Aorta (tissue), 5 donors: ENCODE measurements at regions not wholly inside any gene's neighbourhood (a gene's known extent, or its start where the extent isn't known, plus 50 kb on each side); places are given as distances from the start of the nearest gene placed in this dataset.
A peak's percentile ranks its signal among the peaks of the same experiment; 100 is the strongest.

Source experiments
- ATAC-seq: fragments of 200-7000 bp; cut with Tn5 transposase; one replicate; pipeline ENCODE4 v1.9.1; 2022; ENCODE audit warnings: moderate library complexity; ENCODE audit not compliant: low FRiP score
- DNase-seq, 2 donors: peaks; one replicate each; pipeline ENCODE4 v3.0.0-alpha.2; 2020
- H3K27ac ChIP-seq, 2 donors: one replicate each; pipeline ENCODE4 v1.5.1; 2013; ENCODE audit warnings: low read length in 2 of 2, mild to moderate bottlenecking in 2 of 2, moderate library complexity in 2 of 2, control low read depth in 1 of 2, inconsistent platforms in 1 of 2, low read depth in 1 of 2
- H3K27me3 ChIP-seq, 2 donors: one replicate each; pipeline ENCODE4 v1.6.1; 2013; ENCODE audit warnings: control low read depth in 1 of 2, low read length in 1 of 2, mild to moderate bottlenecking in 1 of 2, moderate library complexity in 1 of 2; ENCODE audit not compliant: insufficient read depth in 2 of 2, control insufficient read depth in 1 of 2
- H3K36me3 ChIP-seq, 2 donors: one replicate each; pipeline ENCODE4 v1.6.1; 2013; ENCODE audit warnings: control low read depth in 1 of 2, low read length in 1 of 2, mild to moderate bottlenecking in 1 of 2; ENCODE audit not compliant: insufficient read depth in 2 of 2, control insufficient read depth in 1 of 2
- H3K4me1 ChIP-seq, 2 donors: one replicate each; pipeline ENCODE4 v1.6.1; 2013; ENCODE audit warnings: low read length in 2 of 2, control low read depth in 1 of 2, mild to moderate bottlenecking in 1 of 2, moderate library complexity in 1 of 2; ENCODE audit not compliant: insufficient read depth in 2 of 2, control insufficient read depth in 1 of 2
- H3K4me3 ChIP-seq, 2 donors: one replicate each; pipeline ENCODE4 v1.5.1; 2013; ENCODE audit warnings: low read length in 2 of 2, control low read depth in 1 of 2, mild to moderate bottlenecking in 1 of 2
- H3K9me3 ChIP-seq: one replicate; pipeline ENCODE4 v1.6.1; 2013; ENCODE audit warnings: mild to moderate bottlenecking, low read length; ENCODE audit not compliant: control insufficient read depth
- WGBS, 2 donors: extraction: QIAGEN DNeasy Blood & Tissue Kit; methylation state at CpG; one replicate each; pipeline ENCODE4 v1.1.7; 2013; 5-methylcytosine and 5-hydroxymethylcytosine counted together
- intact Hi-C, 2 donors: fragments of 100-400 bp; cut with DNase I; formaldehyde crosslinking; loops; one replicate each; pipeline versions ENCODE4 v1.14.2 to v1.15.0; 2022
- donor health status: healthy with polysubstance abuse.
- donor health status: Bipolar disorder and iron deficiency.
- donor health status: DM: no; HTN: no; CAD: no.
- donor health status: DM: no; HTN: no; CAD: no.
- donor health status: DM: yes; HTN: yes; CAD: no.

GRCh38 chr7:86328801-86329433, 314.8 kb upstream of the GRM3 start:
- Histone ChIP-seq H3K9me3 (no peaks in the 10 kb centered on the region), H3K4me1 (no peaks in the 10 kb centered on the region), H3K27ac (no peak overlapping the region), H3K4me3 (no peak overlapping the region), H3K27me3 (no peaks in the 10 kb centered on the region), H3K36me3 (no peaks in the 10 kb centered on the region)
- ATAC-seq = no peak
- intact Hi-C loops = no loop called here
- DNase-seq = no peak
- 0 to 19% methylated on average over 1 of the region's 1 CpG for WGBS, 2 donors

- Histone ChIP-seq H3K36me3 (no peaks in the 10 kb centered on the region), H3K27me3 (no peaks in the 10 kb centered on the region), H3K4me3 (no peak overlapping the region), H3K9me3 (no peaks in the 10 kb centered on the region), H3K4me1 (no peaks in the 10 kb centered on the region), H3K27ac (no peak overlapping the region)
- no peak for ATAC-seq
- intact Hi-C loops = no loop called here
- no peak for DNase-seq
These were observed 316.9 kb upstream of the GRM3 start for GRCh38 chr7:86326847-86327246.

GRCh38 chr7:86320889-86321288, 322.8 kb upstream of the GRM3 start:
- Histone ChIP-seq H3K36me3 (no peaks in the 10 kb centered on the region), H3K27me3 (no peaks in the 10 kb centered on the region), H3K4me1 (no peaks in the 10 kb centered on the region), H3K27ac (no peak overlapping the region), H3K9me3 (no peaks in the 10 kb centered on the region), H3K4me3 (no peak overlapping the region)
- 78 to 84% methylated on average over 1 of the region's 1 CpG for WGBS, 2 donors
- intact Hi-C loops = no loop called here
- ATAC-seq (no peak), DNase-seq (no peak)

- Histone ChIP-seq H3K4me3 (no peak overlapping the region), H3K9me3 (no peaks in the 10 kb centered on the region), H3K27ac (no peak overlapping the region), H3K27me3 (no peaks in the 10 kb centered on the region), H3K4me1 (no peaks in the 10 kb centered on the region), H3K36me3 (no peaks in the 10 kb centered on the region)
- DNase-seq (no peak), ATAC-seq (no peak)
- intact Hi-C loops = no loop called here
These were observed 323.4 kb upstream of the GRM3 start for GRCh38 chr7:86320341-86320740.

- Histone ChIP-seq H3K4me3 (no peak overlapping the region), H3K9me3 (no peaks in the 10 kb centered on the region), H3K27ac (no peak overlapping the region), H3K4me1 (no peaks in the 10 kb centered on the region), H3K36me3 (no peaks in the 10 kb centered on the region), H3K27me3 (no peaks in the 10 kb centered on the region)
- DNase-seq = no peak
- WGBS, 2 donors = 34% methylated on average over 2 of the region's 2 CpGs
- intact Hi-C loops = no loop called here
- ATAC-seq = no peak
These were observed 329.9 kb upstream of the GRM3 start for GRCh38 chr7:86313842-86314241.

- Histone ChIP-seq H3K9me3 (no peaks in the 10 kb centered on the region), H3K27ac (no peak overlapping the region), H3K27me3 (no peaks in the 10 kb centered on the region), H3K4me3 (no peak overlapping the region), H3K4me1 (no peaks in the 10 kb centered on the region), H3K36me3 (no peaks in the 10 kb centered on the region)
- DNase-seq (no peak), ATAC-seq (no peak)
- intact Hi-C loops = no loop called here
- 28 to 31% methylated on average over 3 of the region's 3 CpGs for WGBS, 2 donors
These were observed 342.4 kb upstream of the GRM3 start for GRCh38 chr7:86301301-86301700.

GRCh38 chr7:86295526-86295925, 348.2 kb upstream of the GRM3 start:
- no peaks in the 10 kb centered on the region for H3K27me3 ChIP-seq
- DNase-seq = no peak
- ATAC-seq = no peak
- WGBS, 2 donors = 35 to 49% methylated on average over 2 of the region's 2 CpGs
- H3K4me3 ChIP-seq = no peak overlapping the region
- H3K9me3 ChIP-seq = no peaks in the 10 kb centered on the region
- H3K36me3 ChIP-seq = no peaks in the 10 kb centered on the region
- no peak overlapping the region for H3K27ac ChIP-seq
- intact Hi-C loops = no loop called here
- H3K4me1 ChIP-seq = no peaks in the 10 kb centered on the region

GRCh38 chr7:86282014-86282682, 361.6 kb upstream of the GRM3 start:
- DNase-seq (peak; percentile 31 to 72), ATAC-seq (no peak)
- Histone ChIP-seq H3K4me3 (no peak overlapping the region), H3K9me3 (no peaks in the 10 kb centered on the region), H3K4me1 (no peaks in the 10 kb centered on the region), H3K27me3 (no peaks in the 10 kb centered on the region), H3K36me3 (no peaks in the 10 kb centered on the region), H3K27ac (no peak overlapping the region)
- WGBS, 2 donors = 94% methylated on average over 36 to 38 of the region's 38 CpGs
- intact Hi-C loops = no loop called here

GRCh38 chr7:86280150-86280549, 363.6 kb upstream of the GRM3 start:
- DNase-seq (no peak), ATAC-seq (no peak)
- no peak overlapping the region for H3K27ac ChIP-seq
- intact Hi-C loops = no loop called here
- no peaks in the 10 kb centered on the region for H3K36me3 ChIP-seq
- no peaks in the 10 kb centered on the region for H3K27me3 ChIP-seq
- no peaks in the 10 kb centered on the region for H3K9me3 ChIP-seq
- H3K4me3 ChIP-seq = no peak overlapping the region
- no peaks in the 10 kb centered on the region for H3K4me1 ChIP-seq
